T-helper 2 cell (primary cell): ENCODE measurements at regions not wholly inside any gene's neighbourhood (a gene's known extent, or its start where the extent isn't known, plus 50 kb on each side); places are given as distances from the start of the nearest gene placed in this dataset.

Source experiments
- DNase-seq, 5 experiments: peaks; one replicate each; pipeline versions ENCODE4 v3.0.0 to v3.0.0-alpha.2; 2012 to 2022

GRCh38 chr4:140316799-140317198, 56.6 kb upstream of the SCOC start:
- no peak for DNase-seq

- DNase-seq: no peak
Observed at GRCh38 chr4:140315970-140316369, 57.5 kb upstream of the SCOC start.

GRCh38 chr4:140315438-140315837, 58.0 kb upstream of the SCOC start:
- DNase-seq: no peak

GRCh38 chr4:140315019-140315418, 58.4 kb upstream of the SCOC start:
- DNase-seq: no peak

DNA sequence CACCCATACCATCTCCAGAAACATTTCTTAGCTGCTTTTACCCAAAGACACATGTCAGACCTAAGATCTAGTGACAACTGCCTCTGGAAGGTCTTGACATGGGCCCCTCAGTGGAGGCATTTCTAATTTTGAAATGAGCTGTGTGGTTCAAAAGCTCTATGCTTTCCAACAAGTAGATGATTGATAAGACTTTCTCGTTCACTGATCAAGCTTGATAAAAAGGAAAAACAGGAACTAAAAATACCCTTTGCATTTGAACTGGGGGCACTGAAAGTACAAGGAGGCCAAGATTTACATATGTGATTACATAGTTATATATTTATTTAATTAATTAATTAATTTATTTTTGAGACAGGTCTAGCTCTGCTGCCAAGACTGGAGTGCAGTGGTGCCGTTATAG, 61.3 kb upstream of the SCOC start:
- peak in 1 of 5 experiments; percentile 4 for DNase-seq

- no peak for DNase-seq
Observed at GRCh38 chr4:140311257-140311835, 62.1 kb upstream of the SCOC start.

GRCh38 chr4:140309124-140309870, 64.1 kb upstream of the SCOC start:
- DNase-seq: no peak

- no peak for DNase-seq
Observed at GRCh38 chr4:140308366-140309123, 64.9 kb upstream of the SCOC start.

DNA sequence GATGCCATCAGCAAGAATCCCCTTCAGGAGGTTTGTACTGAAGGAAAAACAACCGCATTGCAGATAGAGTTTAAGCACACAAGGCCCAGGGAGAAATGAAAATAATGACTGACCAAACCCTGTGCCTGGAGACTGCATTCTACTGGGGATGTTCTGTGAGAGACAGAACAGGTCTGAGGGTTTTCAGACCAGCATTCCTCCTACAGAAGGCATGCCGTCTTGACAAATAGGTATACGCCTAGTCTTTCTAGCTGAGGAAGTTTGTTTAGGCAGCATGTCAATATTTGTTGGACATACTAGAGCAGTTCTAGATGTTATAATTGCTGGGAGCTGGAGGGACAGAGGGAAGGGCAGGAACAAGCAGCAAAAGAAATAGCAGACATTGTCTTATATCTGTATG, 68.4 kb upstream of the SCOC start:
- DNase-seq: no peak

- no peak for DNase-seq
Observed at GRCh38 chr4:140304346-140304745, 69.1 kb upstream of the SCOC start.

- no peak for DNase-seq
Observed at GRCh38 chr4:140302151-140302859, 71.1 kb upstream of the SCOC start.

DNA sequence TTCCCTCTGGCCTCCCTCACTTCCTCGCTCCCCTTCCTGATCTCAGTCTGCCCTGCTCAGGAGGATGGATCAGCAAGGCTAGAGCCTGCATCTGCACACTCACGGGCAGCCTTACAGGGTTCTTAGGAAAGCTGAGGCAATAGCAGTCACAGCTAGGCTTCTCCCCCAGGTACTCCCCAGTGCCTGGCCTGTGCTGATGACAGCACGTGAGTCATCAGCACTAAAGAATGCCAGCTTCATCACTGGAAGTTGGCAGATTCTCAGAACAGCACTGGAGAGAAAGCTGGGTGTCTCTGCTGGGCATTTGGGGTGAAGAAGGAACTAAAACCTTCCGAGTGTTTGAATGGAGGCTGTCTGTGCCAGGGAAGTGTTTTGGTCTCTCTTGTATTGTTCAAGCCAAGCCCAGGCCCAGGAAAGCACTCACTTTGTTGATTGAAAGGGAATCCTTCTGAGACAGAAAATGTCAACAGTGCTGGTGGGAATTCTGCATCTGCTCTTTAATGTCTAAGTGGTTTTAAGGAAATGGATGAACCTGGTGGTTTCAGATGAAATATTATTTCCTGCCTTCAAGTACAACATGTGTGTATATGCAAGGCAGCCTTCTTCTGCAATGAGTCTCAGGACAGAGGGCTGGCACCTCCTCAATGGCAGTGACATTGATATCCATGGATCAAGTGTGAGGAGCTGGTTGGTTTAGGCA, 73.0 kb upstream of the SCOC start:
- no peak for DNase-seq

DNA sequence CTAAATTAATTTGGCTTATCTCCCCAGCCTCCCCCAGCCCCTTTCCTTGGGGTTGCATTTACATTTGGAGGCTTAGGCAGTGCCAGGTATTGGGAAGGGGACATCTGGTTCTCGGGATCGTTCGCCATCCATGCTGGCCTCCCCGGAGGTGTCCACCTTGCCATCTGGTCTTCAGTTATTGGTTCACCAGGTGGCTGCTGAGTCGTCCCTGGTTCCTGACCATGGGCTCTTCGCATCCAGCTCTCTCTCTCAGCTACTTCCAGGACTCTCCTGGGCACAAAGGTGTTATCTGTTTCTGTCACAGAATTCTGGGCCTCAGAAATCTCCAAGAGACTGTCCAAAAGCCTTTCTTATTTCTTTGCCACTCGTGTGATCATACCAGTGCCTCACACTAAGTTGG, 75.4 kb upstream of the SCOC start:
- DNase-seq: no peak

- no peak for DNase-seq
Observed at GRCh38 chr4:140297221-140297570, 76.2 kb upstream of the SCOC start.

DNA sequence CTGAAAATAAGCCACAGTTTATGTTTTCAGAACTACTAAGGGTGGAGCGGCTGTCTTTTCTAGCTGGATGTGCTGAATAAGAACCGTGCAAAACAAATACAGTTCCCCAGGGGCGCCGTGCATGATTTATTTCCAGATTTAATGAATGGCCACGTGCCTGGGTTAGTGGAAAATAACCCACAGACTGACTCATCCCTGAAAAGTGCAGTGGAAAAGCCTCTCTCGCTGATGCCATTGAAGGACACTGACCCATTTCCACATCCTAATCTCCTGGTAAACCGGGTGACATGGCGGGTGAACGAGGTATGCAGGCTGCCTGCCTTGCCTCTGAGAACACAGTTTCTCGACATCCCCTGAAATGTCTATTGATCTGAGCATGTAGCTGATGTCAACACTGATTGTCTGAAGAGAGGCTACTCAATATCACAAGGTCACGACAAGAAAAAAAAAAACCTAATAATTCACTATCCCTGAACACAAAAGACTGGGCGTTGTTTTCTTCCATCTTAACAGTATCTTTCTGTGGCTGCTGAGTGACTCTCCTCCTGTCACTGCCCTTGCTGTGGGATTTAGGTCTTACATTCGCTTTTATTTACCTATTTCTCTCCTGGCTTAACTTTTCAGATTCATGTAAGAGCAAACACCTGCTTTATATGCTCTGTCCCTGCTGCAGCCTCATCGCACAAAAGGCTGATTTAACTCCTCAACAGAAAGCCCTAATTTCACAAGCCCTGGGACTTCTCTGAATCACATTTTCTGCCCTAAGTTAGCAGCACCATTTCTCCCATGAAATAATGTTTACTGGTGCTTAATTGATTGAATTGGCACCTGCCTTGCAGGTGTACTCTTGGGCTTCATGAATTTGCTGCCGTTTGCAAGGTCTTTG, 76.9 kb upstream of the SCOC start:
- DNase-seq: no peak

- DNase-seq: no peak
Observed at GRCh38 chr4:140293979-140294378, 79.5 kb upstream of the SCOC start.

DNA sequence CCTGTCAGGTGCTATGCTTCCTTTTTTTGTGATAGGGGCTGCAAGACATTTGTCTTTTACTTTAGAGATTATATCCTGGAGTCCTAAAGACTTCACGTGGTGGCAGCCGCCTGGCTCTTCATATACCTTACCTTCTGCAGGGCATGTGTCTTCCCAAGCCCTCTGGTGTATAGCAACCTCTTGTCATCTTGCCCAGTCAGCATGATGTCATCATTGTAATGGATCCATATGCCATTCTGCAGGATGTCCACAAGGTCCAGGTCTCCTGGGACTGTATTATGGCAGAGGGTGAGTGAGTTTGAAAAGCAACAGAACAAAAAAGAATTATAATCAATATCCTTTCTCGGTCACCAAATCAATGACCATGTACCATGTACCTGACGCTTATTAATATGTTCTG, 82.2 kb upstream of the SCOC start:
- no peak for DNase-seq

- no peak for DNase-seq
Observed at GRCh38 chr4:140289486-140289885, 84.0 kb upstream of the SCOC start.

DNA sequence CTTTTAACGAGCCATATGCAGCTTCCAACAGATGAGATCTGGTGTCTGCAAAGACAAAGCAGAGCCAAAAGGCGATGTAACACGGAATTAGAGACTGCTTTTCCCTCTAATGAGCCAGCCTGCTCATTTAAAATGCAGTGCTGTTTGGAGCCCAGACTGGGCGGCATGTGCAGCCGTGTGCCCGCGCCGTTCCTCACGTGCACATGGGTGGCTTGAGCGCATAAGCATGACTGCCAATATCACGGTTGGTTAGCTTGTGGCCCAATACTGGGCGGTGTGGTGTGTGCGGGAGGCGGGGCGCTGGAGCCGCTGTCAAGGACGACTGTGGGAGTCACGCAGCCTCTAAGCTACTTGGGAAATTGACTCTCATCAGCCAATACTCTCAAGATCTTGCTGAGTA, 87.0 kb upstream of the SCOC start:
- no peak for DNase-seq

DNA sequence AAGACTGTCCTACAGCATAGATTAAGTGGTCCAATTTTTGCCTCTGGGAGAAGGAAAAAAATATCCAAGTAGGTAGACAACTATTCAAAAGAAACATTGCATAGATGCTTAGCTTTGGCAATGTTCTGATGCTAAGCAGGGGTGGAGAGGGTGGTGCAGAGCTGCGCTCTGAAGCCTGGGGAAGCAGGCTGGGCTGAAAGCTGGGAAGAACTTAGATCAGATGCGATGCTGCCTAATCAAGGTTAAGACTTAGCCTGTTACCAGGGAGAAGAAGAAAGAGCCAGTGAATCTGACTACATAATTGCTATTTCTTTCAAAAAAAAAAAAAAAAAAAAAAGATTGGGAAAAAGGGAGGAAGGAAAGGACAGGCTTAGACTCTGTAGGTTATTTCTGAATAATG, 89.0 kb upstream of the SCOC start:
- DNase-seq: no peak

DNA sequence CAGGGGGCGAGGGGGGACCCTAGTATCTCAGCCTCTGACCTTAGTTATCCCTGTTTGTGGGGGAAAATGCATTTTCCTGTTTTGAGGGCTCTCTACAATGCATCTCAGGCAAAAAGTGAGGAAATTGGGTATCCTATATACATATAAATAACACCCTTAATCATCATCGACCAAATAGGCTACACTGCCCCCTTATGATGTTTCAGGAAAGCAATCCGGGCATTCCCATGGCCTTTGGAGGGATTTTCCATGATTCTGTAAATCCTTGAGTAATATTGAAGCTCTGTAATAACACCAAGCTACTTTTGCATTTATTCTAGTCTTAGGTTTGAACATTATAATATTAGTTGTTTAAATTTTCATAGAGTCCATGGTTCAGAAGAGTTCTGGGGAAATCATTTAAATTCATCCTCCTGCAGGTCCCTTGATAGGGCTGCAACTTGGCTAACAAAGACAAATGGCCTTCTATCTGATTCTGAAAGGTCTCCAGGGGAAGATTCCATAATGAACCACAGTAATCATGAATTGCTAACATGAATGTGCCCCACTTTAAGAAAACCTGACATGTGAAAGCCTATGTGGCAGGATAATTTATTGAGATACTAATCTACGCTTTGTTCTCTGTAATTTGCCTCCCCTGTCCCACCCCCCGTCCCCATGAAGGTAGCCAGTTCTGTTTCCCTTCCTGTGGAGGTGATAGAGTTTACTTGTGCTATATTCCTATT, 91.5 kb upstream of the SCOC start:
- no peak for DNase-seq
